Suprapubic skin (tissue), 4 donors: ENCODE measurements at regions not wholly inside any gene's neighbourhood (a gene's known extent, or its start where the extent isn't known, plus 50 kb on each side); places are given as distances from the start of the nearest gene placed in this dataset.

Experiments used
- POLR2A ChIP-seq, 2 donors: fragments of 450-650 bp; IDR thresholded peaks; one replicate each; pipeline ENCODE4 v1.6.1; 2017; ENCODE audit warnings: antibody characterized with exemption in 2 of 2, mild to moderate bottlenecking in 2 of 2, moderate library complexity in 2 of 2
- POLR2AphosphoS5 ChIP-seq, 3 donors: sonication (generic); formaldehyde crosslinking; IDR thresholded peaks; one replicate each; pipeline ENCODE4 v1.6.1; 2017; ENCODE audit warnings: antibody characterized with exemption in 3 of 3
- TF ChIP-seq, protein P1 (sequence below), 2 donors: fragments of 200-600 bp in 1 of 2; fragments of 450-650 bp in 1 of 2; sonication (generic) in 1 of 2; IDR thresholded peaks; one replicate each; pipeline ENCODE4 v1.5.1; 2016 to 2019; ENCODE audit warnings: antibody characterized with exemption in 2 of 2, mild to moderate bottlenecking in 1 of 2, moderate library complexity in 1 of 2

GRCh38 chr20:37598100-37598543 lies 70.4 kb upstream of the BLCAP start:
- TF ChIP-seq, protein P1, sequence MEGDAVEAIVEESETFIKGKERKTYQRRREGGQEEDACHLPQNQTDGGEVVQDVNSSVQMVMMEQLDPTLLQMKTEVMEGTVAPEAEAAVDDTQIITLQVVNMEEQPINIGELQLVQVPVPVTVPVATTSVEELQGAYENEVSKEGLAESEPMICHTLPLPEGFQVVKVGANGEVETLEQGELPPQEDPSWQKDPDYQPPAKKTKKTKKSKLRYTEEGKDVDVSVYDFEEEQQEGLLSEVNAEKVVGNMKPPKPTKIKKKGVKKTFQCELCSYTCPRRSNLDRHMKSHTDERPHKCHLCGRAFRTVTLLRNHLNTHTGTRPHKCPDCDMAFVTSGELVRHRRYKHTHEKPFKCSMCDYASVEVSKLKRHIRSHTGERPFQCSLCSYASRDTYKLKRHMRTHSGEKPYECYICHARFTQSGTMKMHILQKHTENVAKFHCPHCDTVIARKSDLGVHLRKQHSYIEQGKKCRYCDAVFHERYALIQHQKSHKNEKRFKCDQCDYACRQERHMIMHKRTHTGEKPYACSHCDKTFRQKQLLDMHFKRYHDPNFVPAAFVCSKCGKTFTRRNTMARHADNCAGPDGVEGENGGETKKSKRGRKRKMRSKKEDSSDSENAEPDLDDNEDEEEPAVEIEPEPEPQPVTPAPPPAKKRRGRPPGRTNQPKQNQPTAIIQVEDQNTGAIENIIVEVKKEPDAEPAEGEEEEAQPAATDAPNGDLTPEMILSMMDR (IDR thresholded peaks at IDR 0.05): no peak
- TF ChIP-seq POLR2A (IDR thresholded peaks at IDR 0.05): no peak
- no peak for TF ChIP-seq POLR2AphosphoS5 (IDR thresholded peaks at IDR 0.05)
